ENCODE measurements at regions not wholly inside any gene's neighbourhood (a gene's known extent, or its start where the extent isn't known, plus 50 kb on each side); places are given as distances from the start of the nearest gene placed in this dataset.

GRCh38 chr12:115750340-115750739, 527.2 kb downstream of the MED13L start:
- no peak for TF ChIP-seq CTCF (IDR thresholded peaks at IDR 0.05)
- no peak overlapping the region for H3K4me3 ChIP-seq

DNA sequence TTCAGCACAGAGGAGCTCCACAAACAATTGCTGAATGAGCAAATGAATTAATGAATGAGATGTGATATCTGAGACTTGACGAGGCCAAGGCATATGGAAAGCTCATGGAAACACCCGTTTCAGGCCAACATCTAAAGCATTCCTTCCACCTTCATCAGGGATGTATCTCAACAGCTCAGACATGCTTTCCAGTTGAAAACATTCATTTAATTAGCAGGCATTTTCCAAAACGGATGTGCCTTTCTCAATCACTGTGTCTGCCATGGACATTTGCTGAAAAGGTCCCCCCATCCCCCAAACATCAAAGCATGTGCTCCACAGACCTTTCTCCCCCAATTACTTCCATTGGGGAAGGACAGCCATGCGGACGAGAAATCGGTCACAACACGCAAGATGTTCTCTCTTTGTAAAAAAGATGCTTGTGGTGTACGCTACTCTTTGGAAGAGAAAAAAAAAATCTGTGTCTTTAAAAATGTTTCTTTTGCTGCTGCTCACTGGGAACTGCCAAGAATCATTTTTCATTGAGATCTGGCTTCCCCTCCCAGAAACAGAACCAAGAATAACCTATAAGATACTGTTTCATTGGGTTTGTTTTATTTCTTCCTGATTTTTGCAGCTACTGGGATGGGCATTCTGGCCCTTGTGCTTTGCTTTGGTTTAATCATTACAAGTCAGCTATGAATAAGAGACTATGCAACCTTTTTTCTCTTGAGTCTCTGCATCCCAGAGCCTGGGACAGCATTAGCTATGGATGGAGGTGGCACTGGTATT, 528.2 kb downstream of the MED13L start:
- ATAC-seq (ENCODE audit: insufficient number of reproducible peaks, low FRiP score, low read depth) (no peak), DNase-seq (ENCODE audit: low spot score) (no peak)
- Histone ChIP-seq H3K9me3 (no peaks in the 10 kb centered on the region), H3K36me3 (no peaks in the 10 kb centered on the region), H3K27me3 (replicated peaks; ENCODE audit: insufficient read depth) (no peaks in the 10 kb centered on the region), H3K27ac (no peak overlapping the region), H3K4me1 (ENCODE audit: control insufficient read depth in 1 of 2, low read depth in 2 of 2) (peaks cover 0 to 20% of the 10 kb centered on the region in 2 donors), H3K4me3 (no peak overlapping the region)
- no peak for TF ChIP-seq CTCF (IDR thresholded peaks at IDR 0.05)

More at GRCh38 chr12:115750340-115750739, 527.2 kb downstream of the MED13L start:
- H3K27me3 ChIP-seq (replicated peaks; ENCODE audit: insufficient read depth): no peaks in the 10 kb centered on the region
- DNase-seq (ENCODE audit: low spot score): no peak
- ATAC-seq (ENCODE audit: insufficient number of reproducible peaks, low FRiP score, low read depth): no peak
- no peaks in the 10 kb centered on the region for H3K9me3 ChIP-seq
- H3K4me1 ChIP-seq (ENCODE audit: control insufficient read depth in 1 of 2, low read depth in 2 of 2): peaks cover 0 to 20% of the 10 kb centered on the region in 2 donors
- H3K27ac ChIP-seq: no peak overlapping the region
- no peaks in the 10 kb centered on the region for H3K36me3 ChIP-seq

DNA sequence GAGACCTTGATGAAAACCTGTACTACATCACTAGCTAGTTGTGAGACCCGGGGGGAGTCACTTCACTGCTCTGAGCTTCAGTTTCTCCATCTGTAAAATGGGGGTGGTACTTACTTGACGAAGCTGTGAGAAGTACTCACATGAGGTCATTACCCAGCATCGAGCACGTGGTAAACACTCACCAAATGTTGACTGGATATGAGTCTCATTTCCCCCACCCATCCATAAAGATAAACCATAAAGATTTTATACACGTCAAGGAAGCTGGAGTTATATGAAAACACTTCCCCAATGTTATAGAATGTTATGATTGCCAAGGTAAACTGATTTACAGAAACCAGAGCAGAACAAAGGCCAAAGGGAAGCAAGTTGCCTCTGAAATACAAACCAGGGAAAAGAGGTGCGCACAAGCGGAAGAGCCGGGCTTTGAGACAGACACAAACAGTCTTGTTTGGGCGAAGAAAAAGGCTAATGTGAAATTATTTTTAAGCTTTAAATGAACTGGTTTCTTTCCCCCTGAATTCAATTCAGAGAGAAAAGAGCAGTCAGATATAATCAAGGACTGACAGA, 536.8 kb downstream of the MED13L start:
- no peak overlapping the region for H3K27ac ChIP-seq
- H3K36me3 ChIP-seq: no peaks in the 10 kb centered on the region
- ATAC-seq (ENCODE audit: insufficient number of reproducible peaks, low FRiP score, low read depth): no peak
- H3K27me3 ChIP-seq (replicated peaks; ENCODE audit: insufficient read depth): no peaks in the 10 kb centered on the region
- H3K4me3 ChIP-seq: no peak overlapping the region
- H3K9me3 ChIP-seq: no peaks in the 10 kb centered on the region
- TF ChIP-seq CTCF (IDR thresholded peaks at IDR 0.05): no peak
- DNase-seq (ENCODE audit: low spot score): no peak
- no peaks in the 10 kb centered on the region for H3K4me1 ChIP-seq (ENCODE audit: control insufficient read depth in 1 of 2, low read depth in 2 of 2)

DNA sequence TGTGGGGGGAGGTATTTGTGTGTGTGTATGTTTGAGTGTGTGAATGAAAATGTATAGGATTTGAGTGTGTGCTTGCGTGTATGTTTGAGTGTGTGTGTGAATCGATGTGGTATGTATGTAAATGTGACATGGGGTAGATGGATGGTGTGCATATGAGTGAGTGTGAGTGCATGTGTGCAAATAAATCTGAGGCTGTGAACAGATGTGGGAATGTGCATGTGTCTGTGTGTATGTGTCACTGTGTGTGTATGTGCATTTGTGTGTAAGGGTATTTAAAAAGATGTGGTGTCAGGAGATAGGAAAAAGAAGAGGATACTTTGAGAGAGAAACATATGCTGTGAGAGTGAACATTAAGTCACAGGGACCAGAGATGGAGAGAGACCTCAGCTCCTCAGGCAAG, 539.6 kb downstream of the MED13L start:
- DNase-seq (ENCODE audit: low spot score) (no peak), ATAC-seq (ENCODE audit: insufficient number of reproducible peaks, low FRiP score, low read depth) (no peak)
- Histone ChIP-seq H3K4me3 (no peak overlapping the region), H3K27ac (no peak overlapping the region), H3K4me1 (ENCODE audit: control insufficient read depth in 1 of 2, low read depth in 2 of 2) (no peaks in the 10 kb centered on the region), H3K36me3 (no peaks in the 10 kb centered on the region), H3K9me3 (no peaks in the 10 kb centered on the region), H3K27me3 (replicated peaks; ENCODE audit: insufficient read depth) (no peaks in the 10 kb centered on the region)
- no peak for TF ChIP-seq CTCF (IDR thresholded peaks at IDR 0.05)

DNA sequence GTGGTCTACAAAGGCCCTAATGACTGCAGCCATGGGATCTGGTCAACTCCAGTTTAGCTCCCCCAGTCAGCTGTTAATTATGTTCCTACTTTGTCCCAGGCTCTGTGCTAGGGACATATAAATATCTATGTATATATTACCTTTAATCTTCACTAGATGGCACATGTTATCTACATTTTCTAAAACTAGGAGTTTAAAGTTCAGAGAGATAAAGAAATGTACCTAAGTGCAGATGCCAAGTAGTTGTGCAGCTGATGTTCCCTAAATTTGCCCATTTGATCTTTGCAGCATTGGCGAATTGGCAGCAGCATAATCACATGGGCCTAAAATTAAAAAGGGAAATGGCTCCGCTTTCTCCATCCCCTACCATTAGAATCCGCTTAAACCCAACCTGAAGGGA, 541.1 kb downstream of the MED13L start:
- no peak for ATAC-seq (ENCODE audit: insufficient number of reproducible peaks, low FRiP score, low read depth)

More for the DNA sequence above, 541.1 kb downstream of the MED13L start:
- Histone ChIP-seq H3K9me3 (no peaks in the 10 kb centered on the region), H3K27me3 (replicated peaks; ENCODE audit: insufficient read depth) (no peaks in the 10 kb centered on the region), H3K4me1 (ENCODE audit: control insufficient read depth in 1 of 2, low read depth in 2 of 2) (no peaks in the 10 kb centered on the region), H3K36me3 (no peaks in the 10 kb centered on the region), H3K27ac (no peak overlapping the region), H3K4me3 (no peak overlapping the region)
- no peak for TF ChIP-seq CTCF (IDR thresholded peaks at IDR 0.05)
- no peak for DNase-seq (ENCODE audit: low spot score)

Measured in thoracic aorta (tissue), 2 donors.